Activated CD8-positive, alpha-beta memory T cell treated with anti-CD3 and anti-CD28 coated beads, Interleukin-2, amount 50 U/mL, for 24 hours (primary cell): ENCODE measurements at regions not wholly inside any gene's neighbourhood (a gene's known extent, or its start where the extent isn't known, plus 50 kb on each side); places are given as distances from the start of the nearest gene placed in this dataset.
"Not testable (repeated sequence)": the region's sequence is repeated elsewhere in the genome, so short reads cannot be mapped to it uniquely, and the experiment has no call there.

ENCODE experiments used
- DNase-seq: peaks from one replicate; pipeline ENCODE4 v3.0.0-alpha.2; 2020; ENCODE audit errors: extremely low read depth

DNA sequence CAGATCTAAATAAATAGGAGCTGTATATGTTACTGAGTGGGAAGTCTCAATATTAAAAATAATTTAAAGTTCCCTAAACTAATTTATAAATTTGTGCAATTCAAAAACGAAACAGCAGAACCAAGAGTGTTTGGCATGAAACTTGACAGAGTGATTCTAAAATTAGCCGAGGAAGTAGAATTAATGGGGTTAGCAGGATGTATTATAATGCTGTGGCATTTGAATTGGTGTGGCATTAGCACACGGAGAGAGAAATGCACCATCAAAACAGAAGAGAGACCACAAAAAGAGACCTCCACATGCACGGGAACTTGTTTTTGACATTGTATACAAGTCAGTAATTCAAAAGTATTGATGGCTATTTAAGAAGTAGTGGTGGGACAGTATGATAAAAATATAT, 366.0 kb upstream of the RGS6 start:
- DNase-seq = no peak

DNA sequence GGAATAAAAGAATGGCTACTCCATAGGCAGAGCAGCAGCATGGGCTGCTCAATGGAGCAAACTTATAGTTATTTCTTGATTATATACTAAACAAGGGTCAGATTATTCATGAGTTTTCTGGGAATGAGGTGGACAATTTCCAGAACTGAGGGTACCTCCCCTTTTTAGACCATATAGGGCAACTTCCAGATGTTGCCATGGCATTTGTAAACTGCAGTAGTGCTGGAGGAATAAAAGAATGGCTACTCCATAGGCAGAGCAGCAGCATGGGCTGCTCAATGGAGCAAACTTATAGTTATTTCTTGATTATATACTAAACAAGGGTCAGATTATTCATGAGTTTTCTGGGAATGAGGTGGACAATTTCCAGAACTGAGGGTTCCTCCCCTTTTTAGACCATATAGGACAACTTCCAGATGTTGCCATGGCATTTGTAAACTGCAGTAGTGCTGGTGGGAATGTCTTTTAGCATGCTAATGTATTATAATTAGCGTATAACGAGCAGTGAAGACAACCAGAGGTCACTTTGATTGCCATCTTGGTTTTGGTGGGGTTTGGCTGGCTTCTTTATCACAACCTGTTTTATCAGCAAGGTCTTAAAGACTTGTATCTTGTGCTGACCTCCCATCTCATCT, 364.6 kb upstream of the RGS6 start:
- not testable (repeated sequence) for DNase-seq

DNA sequence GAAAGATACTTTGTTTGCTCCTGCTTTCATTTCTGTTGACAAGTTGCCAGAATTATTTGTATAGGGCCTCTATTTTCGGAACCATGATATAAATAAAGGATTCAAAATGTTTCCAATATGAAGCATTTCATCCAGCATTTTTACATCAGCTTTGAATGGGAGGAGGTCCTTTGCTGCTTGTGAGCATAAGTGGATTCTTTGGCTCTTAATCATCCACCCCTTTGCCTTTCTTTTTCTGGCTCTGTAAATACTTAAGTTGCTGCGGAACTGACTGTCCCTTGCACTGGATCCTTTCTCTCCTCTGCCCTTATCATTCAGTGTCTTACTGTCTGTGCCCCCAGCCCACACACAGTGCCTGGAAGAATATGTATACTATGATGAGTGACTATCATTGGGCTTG, 357.3 kb upstream of the RGS6 start:
- no peak for DNase-seq

GRCh38 chr14:71576472-71576871, 355.8 kb upstream of the RGS6 start:
- no peak for DNase-seq

- DNase-seq = no peak
These were observed 352.9 kb upstream of the RGS6 start for GRCh38 chr14:71579331-71579730.

GRCh38 chr14:71582705-71583104, 349.5 kb upstream of the RGS6 start:
- no peak for DNase-seq

GRCh38 chr14:71583194-71583593, 349.0 kb upstream of the RGS6 start:
- DNase-seq = no peak

DNA sequence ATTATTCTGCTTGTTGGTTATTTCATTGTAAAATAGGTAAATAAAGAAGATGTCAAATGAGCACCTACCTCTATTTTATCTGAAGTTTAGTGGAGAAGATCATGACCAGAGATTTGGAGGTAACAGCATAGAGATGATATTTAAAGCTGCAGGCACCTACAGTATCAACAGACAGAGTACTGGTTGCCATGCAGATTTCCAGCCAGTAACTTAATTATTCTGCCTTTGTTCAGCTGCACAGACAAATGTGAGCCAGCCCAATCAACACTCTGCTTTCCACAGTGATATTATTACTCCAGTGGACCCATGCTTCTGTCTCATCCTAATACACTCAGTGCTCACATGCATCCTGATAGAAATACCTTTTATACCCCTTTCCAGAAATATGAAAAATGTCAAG, 348.5 kb upstream of the RGS6 start:
- no peak for DNase-seq

DNA sequence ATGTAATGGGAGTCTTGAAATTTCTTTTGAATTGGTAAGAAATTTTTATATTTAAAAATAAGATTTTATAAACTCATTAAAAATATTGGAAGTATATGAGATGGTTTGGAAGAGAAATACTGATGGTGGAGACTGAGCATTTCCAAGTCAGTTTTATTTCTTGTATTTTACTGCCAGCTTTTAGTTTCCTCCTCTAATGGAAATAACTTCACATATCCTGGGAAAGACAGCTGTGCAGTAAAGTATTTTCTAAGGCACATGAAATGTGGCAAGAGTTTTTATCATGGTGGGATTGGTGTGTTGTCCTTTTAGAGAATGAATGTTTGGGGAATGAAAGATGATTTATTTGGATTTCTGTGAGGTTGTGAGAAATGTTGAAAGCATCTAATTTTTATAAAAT, 346.9 kb upstream of the RGS6 start:
- no peak for DNase-seq

GRCh38 chr14:71586131-71586897, 345.9 kb upstream of the RGS6 start:
- no peak for DNase-seq

- no peak for DNase-seq
These were observed 344.2 kb upstream of the RGS6 start for GRCh38 chr14:71588028-71588427.

- DNase-seq = no peak
These were observed 343.5 kb upstream of the RGS6 start for GRCh38 chr14:71588576-71589215.

GRCh38 chr14:71589609-71590008, 342.6 kb upstream of the RGS6 start:
- DNase-seq = no peak

DNA sequence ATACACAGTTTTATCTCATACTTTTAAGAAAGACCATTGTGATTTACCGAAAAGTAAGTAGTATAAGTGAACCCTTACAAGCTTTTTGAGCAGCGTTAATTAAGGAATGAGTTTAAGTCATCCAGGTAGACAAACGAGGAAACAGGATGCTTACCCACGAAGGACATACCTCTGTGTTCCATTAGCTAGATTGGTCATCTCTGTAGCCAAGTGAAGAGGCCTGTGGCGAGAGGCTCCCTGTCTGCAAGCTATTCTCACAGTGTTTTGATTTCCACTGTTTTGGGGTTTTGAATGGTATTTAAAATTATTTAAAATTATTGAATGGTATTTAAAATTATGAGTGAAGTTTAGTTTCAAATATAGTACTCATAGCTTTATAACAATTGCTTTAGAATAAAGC, 342.1 kb upstream of the RGS6 start:
- no peak for DNase-seq

GRCh38 chr14:71591231-71591630, 341.0 kb upstream of the RGS6 start:
- DNase-seq = no peak

GRCh38 chr14:71591929-71592328, 340.3 kb upstream of the RGS6 start:
- DNase-seq = no peak

DNA sequence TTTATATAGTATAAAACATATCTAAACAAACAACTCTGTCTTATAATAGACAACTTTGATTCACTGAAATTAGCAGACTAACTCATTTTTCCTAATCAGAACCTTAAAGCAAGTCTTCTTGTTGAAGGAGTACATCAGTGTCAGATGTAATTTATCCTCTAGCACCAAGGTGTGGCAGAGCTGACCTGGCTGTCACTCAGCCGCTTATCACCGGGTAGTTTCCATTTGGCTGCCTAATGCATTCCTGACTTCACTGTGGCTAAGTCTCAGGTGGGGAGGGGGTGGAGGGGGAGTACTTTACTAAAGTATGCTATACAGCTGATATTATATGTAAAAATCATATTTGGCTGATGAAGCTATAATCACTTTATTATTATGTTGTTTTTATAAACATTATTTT, 339.9 kb upstream of the RGS6 start:
- no peak for DNase-seq

GRCh38 chr14:71593966-71594365, 338.3 kb upstream of the RGS6 start:
- no peak for DNase-seq

DNA sequence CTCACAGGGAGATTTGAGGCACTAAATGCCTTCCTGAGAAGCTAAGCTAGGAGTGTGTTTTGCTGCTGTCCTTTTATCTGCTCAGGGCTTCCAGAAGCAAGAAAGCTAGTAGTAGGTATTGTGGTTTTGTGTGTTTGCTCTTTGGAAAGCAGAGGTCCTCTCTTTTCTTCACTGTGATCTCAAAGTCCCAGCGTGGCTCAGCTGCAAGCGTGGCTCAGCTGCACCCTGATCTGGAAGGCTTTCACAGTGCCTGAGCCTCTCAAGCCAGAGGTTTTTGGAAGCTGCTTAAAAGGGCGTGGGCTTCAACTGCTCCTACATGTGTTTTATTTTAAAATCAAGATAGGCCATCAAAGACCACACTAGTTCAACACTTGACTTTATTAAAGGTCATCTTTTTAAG, 337.4 kb upstream of the RGS6 start:
- no peak for DNase-seq

DNA sequence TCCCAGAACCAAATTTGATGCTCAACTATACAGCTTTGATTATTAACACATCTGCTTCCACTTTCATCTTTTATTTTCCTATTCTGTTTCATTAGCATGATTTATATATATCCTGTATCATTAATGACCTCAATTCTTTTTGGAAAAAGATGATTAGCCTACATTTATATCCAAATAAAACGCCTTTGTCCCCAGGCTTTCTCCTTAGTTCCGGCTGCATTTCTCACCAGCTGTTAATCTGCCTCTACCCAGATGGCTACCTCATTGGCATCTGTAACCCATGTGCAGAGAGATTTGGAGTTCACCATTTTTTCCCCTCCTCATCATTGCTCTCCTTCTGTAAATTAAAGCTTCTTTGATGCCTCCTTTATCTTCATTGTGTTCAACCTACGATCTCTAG, 336.8 kb upstream of the RGS6 start:
- DNase-seq = no peak

- no peak for DNase-seq
These were observed 334.8 kb upstream of the RGS6 start for GRCh38 chr14:71597287-71597920.

GRCh38 chr14:71597955-71598660, 334.1 kb upstream of the RGS6 start:
- DNase-seq = no peak
